ENCODE measurements at regions not wholly inside any gene's neighbourhood (a gene's known extent, or its start where the extent isn't known, plus 50 kb on each side); places are given as distances from the start of the nearest gene placed in this dataset.

GRCh38 chr20:62571669-62572344 lies 70.5 kb upstream of the SLCO4A1 start:
- H2AFZ ChIP-seq (ENCODE audit: control insufficient read depth, low read depth, low read length): no peak overlapping the region
- no peak overlapping the region for H3K4me3 ChIP-seq
- TF ChIP-seq CTCF (IDR thresholded peaks at IDR 0.05 in 2 of 3, conservative IDR thresholded peaks at IDR 0.05 in 1 of 3; ENCODE audit: control insufficient read depth in 2 of 3, extremely low read depth in 1 of 3, insufficient read depth in 1 of 3, low read depth in 3 of 3, low read length in 3 of 3) (peak in 1 of 3 experiments; percentile 17; a peak in 1 of 6 replicates), ZNF384 (IDR thresholded peaks at IDR 0.05; ENCODE audit: borderline replicate concordance, low read depth, low read length) (no peak), SPI1 (IDR thresholded peaks at IDR 0.05; ENCODE audit: borderline replicate concordance, insufficient read depth, low read depth, low read length) (peak; percentile 4; the same call in 1 of the 2 replicates)
- in situ Hi-C loops (cut with MboI): no loop called here
- DNase-seq (ENCODE audit: low read depth, low spot score) (no peak), ATAC-seq (peak; percentile 82), FAIRE-seq (no peak)
- no peaks in the 10 kb centered on the region for H3K36me3 ChIP-seq (ENCODE audit: control insufficient read depth in 2 of 2, insufficient read depth in 2 of 2, low read length in 1 of 2)
- peaks cover 2 to 5% of the 10 kb centered on the region in 2 experiments; a peak in 3 of 4 replicates for H3K27me3 ChIP-seq (replicated peaks in 1 of 2; ENCODE audit: control insufficient read depth in 2 of 2, insufficient read depth in 2 of 2, low read length in 1 of 2)
- H3K27ac ChIP-seq (ENCODE audit: control insufficient read depth, insufficient read depth): no peak overlapping the region
- H4K20me1 ChIP-seq (ENCODE audit: control insufficient read depth, insufficient read depth): no peaks in the 10 kb centered on the region
- POLR2A ChIA-PET: no interaction called here
- no peak overlapping the region for H3K9ac ChIP-seq (ENCODE audit: control insufficient read depth, insufficient read depth, low read length)
- intact Hi-C loops (cut with micrococcal nuclease; ENCODE audit: unreplicated experiment): no loop called here
- SMC1A ChIA-PET (ENCODE audit: uncharacterized antibody, unreplicated experiment): interaction anchor here (0.6 kb wide), 1 partner anchor 67 kb away, joined by 4 read pairs; no protein-coding TSS in a partner anchor
- CTCF ChIA-PET: interaction anchor here (0.6 to 0.7 kb wide), 2 partner anchors 13 to 70 kb away, joined by 3 read pairs; no protein-coding TSS in a partner anchor
- H3K4me2 ChIP-seq (ENCODE audit: control insufficient read depth, insufficient read depth): no peak overlapping the region
- RAD21 ChIA-PET (ENCODE audit: unreplicated experiment): no interaction called here
- no peaks in the 10 kb centered on the region for H3K4me1 ChIP-seq (ENCODE audit: control insufficient read depth, insufficient read depth, low read length)
- H3K9me3 ChIP-seq (replicated peaks; ENCODE audit: control insufficient read depth, insufficient read depth, low read length): no peaks in the 10 kb centered on the region; the same call in 2 of the 3 replicates
- 21% methylated on average over 5 of the region's 9 CpGs for WGBS (ENCODE audit: insufficient coverage, insufficient replicate concordance, low lambda C conversion rate, missing lambda C conversion rate)
- H3K79me2 ChIP-seq (ENCODE audit: control insufficient read depth, insufficient read depth, low read length): no peaks in the 10 kb centered on the region
- BruUV-seq (replicated peaks): no TSS peak

- ChIA-PET SMC1A (ENCODE audit: uncharacterized antibody, unreplicated experiment) (no interaction called here), RAD21 (ENCODE audit: unreplicated experiment) (no interaction called here), CTCF (no interaction called here), POLR2A (no interaction called here)
- FAIRE-seq (no peak), DNase-seq (ENCODE audit: low read depth, low spot score) (no peak), ATAC-seq (no peak)
- H3K9ac ChIP-seq (ENCODE audit: control insufficient read depth, insufficient read depth, low read length): no peak overlapping the region
- H2AFZ ChIP-seq (ENCODE audit: control insufficient read depth, low read depth, low read length): no peak overlapping the region
- H3K27ac ChIP-seq (ENCODE audit: control insufficient read depth, insufficient read depth): no peak overlapping the region
- H3K27me3 ChIP-seq (replicated peaks in 1 of 2; ENCODE audit: control insufficient read depth in 2 of 2, insufficient read depth in 2 of 2, low read length in 1 of 2): peaks cover 2 to 5% of the 10 kb centered on the region in 2 experiments; a peak in 3 of 4 replicates
- no peaks in the 10 kb centered on the region for H4K20me1 ChIP-seq (ENCODE audit: control insufficient read depth, insufficient read depth)
- no TSS peak for BruUV-seq (replicated peaks)
- H3K4me3 ChIP-seq: no peak overlapping the region
- no peaks in the 10 kb centered on the region for H3K36me3 ChIP-seq (ENCODE audit: control insufficient read depth in 2 of 2, insufficient read depth in 2 of 2, low read length in 1 of 2)
- TF ChIP-seq REST (IDR thresholded peaks at IDR 0.05; ENCODE audit: low read depth, low read length): peak; percentile 26; the same call in 1 of the 2 replicates
- no peak for TF ChIP-seq PBX3 (IDR thresholded peaks at IDR 0.05; ENCODE audit: insufficient replicate concordance, low read depth, low read length)
- no peaks in the 10 kb centered on the region for H3K79me2 ChIP-seq (ENCODE audit: control insufficient read depth, insufficient read depth, low read length)
- H3K9me3 ChIP-seq (replicated peaks; ENCODE audit: control insufficient read depth, insufficient read depth, low read length): no peaks in the 10 kb centered on the region; the same call in 2 of the 3 replicates
- no peak overlapping the region for H3K4me2 ChIP-seq (ENCODE audit: control insufficient read depth, insufficient read depth)
- in situ Hi-C loops (cut with MboI) (no loop called here), intact Hi-C loops (cut with micrococcal nuclease; ENCODE audit: unreplicated experiment) (no loop called here)
- H3K4me1 ChIP-seq (ENCODE audit: control insufficient read depth, insufficient read depth, low read length): no peaks in the 10 kb centered on the region
- WGBS (ENCODE audit: insufficient coverage, insufficient replicate concordance, low lambda C conversion rate, missing lambda C conversion rate): 62% methylated on average over 15 of the region's 15 CpGs
These were observed 69.3 kb upstream of the SLCO4A1 start for GRCh38 chr20:62572980-62573379.

All from GM12878 (cell line).